GM18507 (cell line): ENCODE measurements at regions not wholly inside any gene's neighbourhood (a gene's known extent, or its start where the extent isn't known, plus 50 kb on each side); places are given as distances from the start of the nearest gene placed in this dataset.

ENCODE experiments used
- DNase-seq: peaks from one replicate; pipeline ENCODE4 v3.0.0; 2011; ENCODE audit warnings: low read depth; ENCODE audit not compliant: insufficient read length; ENCODE audit errors: extremely low spot score
- FAIRE-seq: peaks from 2 replicates; lab custom pipeline; 2011; peaks lifted over from hg19 to GRCh38; lab: Jason Lieb, UNC

GRCh38 chr1:83775977-83776603 is 222.8 kb downstream of the TTLL7 start:
- DNase-seq (no peak), FAIRE-seq (no peak)

DNA sequence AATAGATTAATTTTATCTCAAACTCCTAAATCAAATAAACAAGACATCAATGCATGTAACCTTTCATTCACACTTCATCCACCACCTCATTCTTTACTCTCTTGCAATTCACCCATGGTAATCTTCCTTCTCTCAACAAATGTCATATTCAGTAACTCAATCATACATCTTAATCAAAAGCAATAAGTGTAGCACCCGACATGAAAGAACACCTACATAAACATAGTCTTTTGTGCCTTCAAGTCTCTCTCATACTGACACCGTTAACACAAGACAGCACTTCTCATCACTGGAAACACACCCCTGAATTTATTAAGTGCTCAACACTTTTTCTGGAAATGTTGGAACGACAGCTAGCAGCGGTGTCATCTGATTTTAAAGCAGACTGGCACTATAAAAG is 225.9 kb downstream of the TTLL7 start:
- no peak for DNase-seq
- FAIRE-seq: no peak

DNA sequence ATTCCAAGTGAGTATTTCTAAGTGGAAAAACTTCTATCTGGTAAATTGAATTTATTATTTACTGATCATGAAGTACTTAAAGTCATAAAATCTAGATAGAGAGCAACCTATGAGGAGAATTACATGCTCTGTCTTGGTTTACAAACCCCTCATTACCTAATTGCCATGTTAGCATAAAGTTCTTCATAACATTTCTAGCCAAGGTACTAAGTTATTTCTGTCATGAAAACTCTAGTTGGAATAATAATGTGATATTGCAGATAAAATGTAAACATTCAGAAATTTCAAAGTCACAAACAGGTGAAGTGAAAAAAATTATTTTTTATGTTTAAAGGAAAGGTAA is 228.6 kb downstream of the TTLL7 start:
- no peak for DNase-seq
- no peak for FAIRE-seq

GRCh38 chr1:83769594-83770318 is 229.2 kb downstream of the TTLL7 start:
- no peak for FAIRE-seq
- DNase-seq: no peak

DNA sequence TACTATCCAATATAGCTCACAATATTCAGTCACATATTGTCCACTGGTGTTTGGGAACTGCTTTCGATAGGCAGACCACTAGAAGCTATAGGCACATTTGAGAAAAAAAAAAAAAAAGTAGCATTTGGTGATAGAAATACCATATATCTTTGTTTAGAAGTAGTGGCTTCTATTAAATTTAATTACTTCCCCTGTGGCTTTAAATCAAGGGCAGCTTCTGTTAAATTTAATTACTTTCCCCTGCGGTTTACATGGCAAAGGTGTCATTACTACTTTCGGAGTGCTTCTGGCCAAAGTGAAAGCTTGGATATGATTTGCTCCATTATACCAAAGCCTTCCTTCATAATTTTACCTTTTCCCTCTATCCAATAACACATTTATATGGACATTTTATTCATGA is 229.9 kb downstream of the TTLL7 start:
- no peak for DNase-seq
- no peak for FAIRE-seq

DNA sequence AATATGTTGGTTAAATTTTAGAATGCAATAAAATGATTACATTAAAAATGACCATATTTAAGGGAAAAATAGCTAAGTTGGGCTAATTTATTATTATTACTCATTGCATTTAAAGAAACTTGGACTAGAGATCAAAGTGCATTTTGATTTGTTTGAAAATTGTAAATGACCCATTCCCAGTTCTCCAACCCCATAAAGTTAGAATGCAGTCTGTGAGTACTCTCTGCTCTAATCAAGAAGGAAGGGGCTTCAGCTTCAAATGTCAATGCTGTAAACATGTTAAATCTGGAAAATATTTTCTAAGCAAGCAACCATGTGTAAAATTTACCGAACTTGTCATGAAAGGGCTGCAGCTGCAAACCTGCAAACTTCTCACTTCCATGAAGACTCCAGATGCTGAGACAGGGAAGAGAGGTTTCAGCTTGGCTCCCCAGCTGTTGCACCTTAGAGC is 232.7 kb downstream of the TTLL7 start:
- DNase-seq (no peak), FAIRE-seq (no peak)

DNA sequence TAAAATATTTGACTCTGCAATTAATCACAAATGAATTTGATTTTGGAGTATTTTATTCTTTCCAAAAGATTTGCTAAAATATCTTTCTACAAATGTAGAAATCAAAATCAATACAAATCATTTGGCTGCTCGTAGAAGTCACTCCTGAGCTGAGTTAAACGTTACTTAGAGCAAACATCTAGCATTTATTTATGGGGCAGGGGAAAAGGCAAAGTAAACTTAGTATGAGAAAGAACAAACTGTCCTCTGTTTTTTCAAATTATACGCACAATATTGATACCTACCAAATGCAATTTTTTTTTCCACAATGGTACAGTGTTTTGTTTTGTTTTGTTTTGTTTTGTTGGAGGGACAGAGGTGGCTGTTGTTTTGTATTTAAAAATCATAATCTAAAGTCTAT is 233.8 kb downstream of the TTLL7 start:
- FAIRE-seq (no peak), DNase-seq (no peak)

DNA sequence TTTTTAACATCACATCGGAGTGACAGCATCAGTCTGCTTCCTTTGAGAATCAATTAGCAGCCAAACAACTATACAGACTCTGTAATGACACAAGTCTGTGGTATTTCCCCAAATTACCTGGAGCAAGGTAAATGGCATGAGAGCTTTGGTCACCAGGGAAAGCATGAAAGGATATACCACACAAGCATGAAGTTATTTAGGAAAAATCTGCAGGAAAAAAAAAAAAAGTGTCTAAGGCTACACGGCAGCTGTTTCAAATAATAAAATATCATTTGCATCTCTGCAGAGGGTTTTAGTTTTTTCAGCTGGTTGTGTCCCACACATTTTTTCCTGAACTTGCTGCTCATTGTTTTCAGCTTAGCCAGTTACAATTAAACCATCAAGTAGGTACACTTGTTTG is 234.7 kb downstream of the TTLL7 start:
- no peak for DNase-seq
- FAIRE-seq: no peak

GRCh38 chr1:83763361-83764095 is 235.4 kb downstream of the TTLL7 start:
- no peak for FAIRE-seq

DNA sequence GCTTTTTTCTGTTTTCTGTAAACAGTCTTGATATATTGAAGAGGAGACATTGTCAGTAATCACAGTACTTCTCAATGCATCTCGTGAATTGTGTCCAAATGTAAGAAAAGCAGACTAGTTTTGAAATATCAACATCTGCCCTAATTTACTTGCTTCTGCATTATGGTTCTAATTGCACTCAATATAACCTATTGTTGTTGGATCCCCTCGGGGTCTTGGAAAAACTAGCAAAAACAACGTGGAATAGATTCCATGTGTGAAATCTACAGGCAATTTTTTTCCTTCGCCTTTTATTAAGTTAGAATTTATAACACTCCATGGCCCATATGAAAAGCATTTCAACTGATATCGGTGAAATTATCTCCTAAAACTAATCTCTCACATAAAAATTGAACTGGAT is 236.5 kb downstream of the TTLL7 start:
- FAIRE-seq (no peak), DNase-seq (no peak)

More at GRCh38 chr1:83763361-83764095, 235.4 kb downstream of the TTLL7 start:
- no peak for DNase-seq

DNA sequence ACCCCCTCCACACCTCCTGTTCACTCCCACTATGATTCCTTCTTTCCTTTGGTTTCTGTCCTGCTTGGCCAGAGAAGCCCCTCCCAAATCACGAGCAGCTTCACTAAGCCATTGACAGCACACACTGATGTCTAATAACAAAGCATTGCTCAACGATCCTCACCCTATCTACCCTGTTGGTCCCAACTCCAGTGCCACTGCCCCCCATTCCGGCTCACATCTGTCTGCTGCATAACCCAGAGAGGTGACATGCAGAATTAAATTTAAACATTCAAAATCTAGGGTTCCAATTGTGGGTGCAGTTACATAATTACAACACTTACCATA is 236.9 kb downstream of the TTLL7 start:
- FAIRE-seq: no peak

GRCh38 chr1:83761167-83762038 is 237.5 kb downstream of the TTLL7 start:
- DNase-seq: peak; percentile 2
- FAIRE-seq: peak; percentile 26

More for the DNA sequence above, 236.9 kb downstream of the TTLL7 start:
- no peak for DNase-seq

GRCh38 chr1:83760226-83761021 is 238.5 kb downstream of the TTLL7 start:
- DNase-seq: no peak
- no peak for FAIRE-seq

DNA sequence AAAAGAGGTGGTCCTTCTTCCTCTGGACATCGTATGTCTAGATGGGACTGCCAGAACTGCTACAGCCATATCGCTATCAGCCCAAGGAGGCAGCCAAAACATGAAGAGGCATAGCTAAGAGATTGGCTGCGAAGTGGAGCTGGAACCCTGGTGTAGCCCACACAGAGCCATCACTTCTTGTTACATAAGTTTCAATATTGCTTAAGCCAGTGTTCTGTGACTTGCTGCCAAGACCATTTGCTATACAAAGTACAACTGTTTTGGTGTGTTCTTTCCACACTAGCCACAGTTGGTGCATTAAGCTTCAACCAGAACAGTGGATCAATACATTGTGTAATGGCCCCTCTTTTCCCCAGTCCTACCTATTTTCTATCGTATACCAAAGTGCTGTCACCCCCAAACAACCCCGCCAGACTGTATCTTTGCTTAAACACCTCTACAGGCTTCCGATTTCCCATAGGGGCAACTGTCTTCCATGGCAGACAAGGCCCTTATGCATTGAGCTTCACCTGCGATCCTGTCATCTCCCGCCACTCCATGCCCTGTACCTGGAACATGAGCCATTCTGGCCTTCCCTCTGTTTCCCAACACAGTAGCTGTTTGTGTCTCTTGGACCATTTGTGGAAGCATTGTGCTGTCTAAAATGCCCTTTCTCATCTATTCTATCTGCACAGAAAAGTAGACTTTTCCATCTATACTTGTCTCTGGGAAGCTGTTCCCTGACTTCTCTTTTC is 241.8 kb downstream of the TTLL7 start:
- no peak for FAIRE-seq

DNA sequence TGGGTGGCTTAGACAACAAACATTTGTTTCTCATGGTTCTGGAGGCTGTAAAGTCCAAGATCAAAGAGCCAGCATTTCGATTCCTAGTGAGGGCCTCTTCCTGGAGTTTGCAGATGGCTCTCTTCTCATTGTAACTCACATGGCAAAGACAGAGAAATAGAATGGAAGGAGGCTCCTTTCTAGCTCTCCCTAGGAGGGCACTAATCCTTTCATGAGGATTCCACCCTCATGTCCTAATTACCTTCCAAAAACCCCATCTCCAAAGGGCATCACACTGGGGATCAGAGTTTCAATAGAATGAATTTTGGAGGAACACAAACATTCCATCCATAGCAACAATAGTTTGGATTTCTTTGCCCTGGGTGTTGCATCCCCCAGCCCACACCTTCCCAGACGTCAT is 247.3 kb downstream of the TTLL7 start:
- DNase-seq (no peak), FAIRE-seq (no peak)

More for the DNA sequence above, 241.8 kb downstream of the TTLL7 start:
- no peak for DNase-seq

- FAIRE-seq (no peak), DNase-seq (no peak)
Measured at GRCh38 chr1:83750201-83750600, 248.7 kb downstream of the TTLL7 start.

DNA sequence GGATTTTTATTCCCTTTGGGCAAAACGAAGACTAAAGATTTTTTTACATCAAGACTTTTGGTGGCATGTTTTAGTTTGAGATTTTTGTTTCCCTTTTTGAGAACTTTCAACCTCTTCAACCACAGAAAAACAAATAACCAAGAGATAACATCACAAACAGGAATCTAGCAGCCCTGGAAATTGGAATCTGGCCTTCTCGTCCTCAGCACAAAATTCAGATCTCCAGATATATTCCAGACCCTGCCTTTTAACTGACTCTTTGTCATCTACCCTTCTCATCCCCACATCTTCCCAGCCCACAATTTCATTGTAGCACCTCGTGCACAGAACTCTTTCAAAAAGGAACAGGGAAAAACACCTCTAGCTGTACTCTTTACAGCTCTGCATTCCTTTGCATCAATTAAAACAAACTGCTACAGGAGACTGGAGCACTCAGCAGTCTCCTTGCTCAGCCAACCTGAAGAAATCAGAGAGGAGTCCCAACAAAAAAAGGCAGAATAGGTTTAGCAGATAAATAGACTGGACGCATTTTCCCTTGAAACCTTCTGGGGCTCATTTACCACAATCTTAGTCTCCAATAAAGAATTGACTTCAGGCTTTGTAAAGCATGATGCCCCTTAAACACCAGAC is 251.0 kb downstream of the TTLL7 start:
- no peak for DNase-seq
- no peak for FAIRE-seq

GRCh38 chr1:83746234-83746633 is 252.7 kb downstream of the TTLL7 start:
- DNase-seq (no peak), FAIRE-seq (peak; percentile 31)
